Panc1 (cell line): ENCODE measurements at regions not wholly inside any gene's neighbourhood (a gene's known extent, or its start where the extent isn't known, plus 50 kb on each side); places are given as distances from the start of the nearest gene placed in this dataset.

Source experiments
- CTCF ChIP-seq: fragments of 450-650 bp; IDR thresholded peaks from 2 replicates; pipeline ENCODE4 v1.5.1; 2017; ENCODE audit warnings: mild to moderate bottlenecking
- POLR2AphosphoS5 ChIP-seq: IDR thresholded peaks from 2 replicates; pipeline ENCODE4 v1.6.1; 2012; ENCODE audit warnings: mild to moderate bottlenecking, low read depth, low read length, moderate library complexity
- TCF7L2 ChIP-seq: IDR thresholded peaks from 2 replicates; pipeline ENCODE4 v1.6.1; 2011; ENCODE audit warnings: mild to moderate bottlenecking, low read depth, low read length, inconsistent platforms

DNA sequence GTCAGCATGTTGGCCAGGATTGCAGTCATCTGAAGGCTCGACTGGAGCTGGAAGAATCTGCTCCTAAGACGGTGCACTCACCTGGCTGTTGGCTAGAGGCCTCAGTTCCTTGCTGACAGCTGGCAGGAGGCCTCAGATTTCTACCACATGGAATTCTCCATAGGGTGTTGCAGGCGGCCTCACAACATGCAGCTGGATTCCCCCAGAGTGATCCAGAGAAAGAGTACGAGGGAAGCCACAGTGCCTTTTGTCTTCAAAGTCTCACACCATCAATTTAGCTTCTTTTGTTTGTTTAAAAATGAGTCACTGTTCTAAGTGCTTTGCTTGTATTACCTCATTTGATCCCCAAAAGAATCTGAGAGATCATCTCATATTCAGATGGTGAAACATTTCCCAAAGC is 65.5 kb upstream of the FYN start:
- TF ChIP-seq TCF7L2: no peak
- TF ChIP-seq CTCF: no peak
- no peak for TF ChIP-seq POLR2AphosphoS5
